ENCODE measurements at regions not wholly inside any gene's neighbourhood (a gene's known extent, or its start where the extent isn't known, plus 50 kb on each side); places are given as distances from the start of the nearest gene placed in this dataset.

DNA sequence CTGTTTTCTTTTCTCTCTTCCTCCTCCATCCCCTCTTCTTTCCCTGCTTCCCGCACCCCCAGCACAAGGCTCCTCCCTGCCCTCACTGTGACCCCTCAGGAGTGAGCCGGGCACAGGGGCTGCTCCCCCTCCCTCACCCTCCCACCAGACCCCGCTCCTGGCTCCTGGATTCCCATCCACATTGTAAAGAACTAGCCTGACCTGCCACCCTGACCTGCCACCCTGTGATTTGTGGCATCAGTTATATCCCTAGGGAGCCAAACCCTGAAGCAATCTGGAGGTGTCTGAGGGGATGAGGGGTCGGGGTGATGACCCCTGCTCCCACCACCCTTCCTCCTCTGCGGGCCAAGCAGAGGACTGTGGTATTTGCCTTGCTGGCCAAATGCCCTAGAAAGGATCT lies 98.0 kb upstream of the LHX1 start:
- no peak overlapping the region for H3K27ac ChIP-seq
- no peak for DNase-seq

DNA sequence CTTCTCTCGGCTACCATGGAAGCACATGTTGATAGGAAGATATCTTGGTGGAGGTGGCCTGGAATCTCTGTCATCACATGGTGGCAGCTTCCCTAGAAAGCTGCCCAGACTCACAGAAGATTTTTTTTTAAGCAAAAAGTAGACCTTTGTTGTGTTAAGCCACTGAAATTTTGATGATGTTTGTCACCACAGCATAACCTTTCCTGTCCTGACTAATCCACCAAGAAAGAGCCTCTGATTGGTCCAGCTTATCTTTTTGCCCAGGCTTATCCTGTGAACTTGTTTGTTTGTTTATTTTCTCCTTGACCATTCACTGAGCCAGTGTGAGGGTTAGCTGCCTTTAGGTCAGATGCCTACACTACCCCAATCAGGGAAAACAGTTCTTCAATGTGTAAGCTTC lies 96.5 kb upstream of the LHX1 start:
- DNase-seq, result no peak
- no peaks in the 10 kb centered on the region for H3K27me3 ChIP-seq
- no peaks in the 10 kb centered on the region for H3K36me3 ChIP-seq
- H3K27ac ChIP-seq, result no peak overlapping the region
- no peak overlapping the region for H3K4me3 ChIP-seq
- TF ChIP-seq POLR2A (IDR thresholded peaks at IDR 0.05), result no peak
- TF ChIP-seq, protein P1, sequence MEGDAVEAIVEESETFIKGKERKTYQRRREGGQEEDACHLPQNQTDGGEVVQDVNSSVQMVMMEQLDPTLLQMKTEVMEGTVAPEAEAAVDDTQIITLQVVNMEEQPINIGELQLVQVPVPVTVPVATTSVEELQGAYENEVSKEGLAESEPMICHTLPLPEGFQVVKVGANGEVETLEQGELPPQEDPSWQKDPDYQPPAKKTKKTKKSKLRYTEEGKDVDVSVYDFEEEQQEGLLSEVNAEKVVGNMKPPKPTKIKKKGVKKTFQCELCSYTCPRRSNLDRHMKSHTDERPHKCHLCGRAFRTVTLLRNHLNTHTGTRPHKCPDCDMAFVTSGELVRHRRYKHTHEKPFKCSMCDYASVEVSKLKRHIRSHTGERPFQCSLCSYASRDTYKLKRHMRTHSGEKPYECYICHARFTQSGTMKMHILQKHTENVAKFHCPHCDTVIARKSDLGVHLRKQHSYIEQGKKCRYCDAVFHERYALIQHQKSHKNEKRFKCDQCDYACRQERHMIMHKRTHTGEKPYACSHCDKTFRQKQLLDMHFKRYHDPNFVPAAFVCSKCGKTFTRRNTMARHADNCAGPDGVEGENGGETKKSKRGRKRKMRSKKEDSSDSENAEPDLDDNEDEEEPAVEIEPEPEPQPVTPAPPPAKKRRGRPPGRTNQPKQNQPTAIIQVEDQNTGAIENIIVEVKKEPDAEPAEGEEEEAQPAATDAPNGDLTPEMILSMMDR (IDR thresholded peaks at IDR 0.05), result no peak
- no peaks in the 10 kb centered on the region for H3K4me1 ChIP-seq
- H3K9me3 ChIP-seq, result no peaks in the 10 kb centered on the region

More for the DNA sequence above, 98.0 kb upstream of the LHX1 start:
- Histone ChIP-seq H3K4me1 (no peaks in the 10 kb centered on the region), H3K9me3 (no peaks in the 10 kb centered on the region), H3K4me3 (no peak overlapping the region), H3K36me3 (no peaks in the 10 kb centered on the region), H3K27me3 (no peaks in the 10 kb centered on the region)
- TF ChIP-seq POLR2A (IDR thresholded peaks at IDR 0.05), result no peak
- TF ChIP-seq, protein P1 (IDR thresholded peaks at IDR 0.05), result no peak

DNA sequence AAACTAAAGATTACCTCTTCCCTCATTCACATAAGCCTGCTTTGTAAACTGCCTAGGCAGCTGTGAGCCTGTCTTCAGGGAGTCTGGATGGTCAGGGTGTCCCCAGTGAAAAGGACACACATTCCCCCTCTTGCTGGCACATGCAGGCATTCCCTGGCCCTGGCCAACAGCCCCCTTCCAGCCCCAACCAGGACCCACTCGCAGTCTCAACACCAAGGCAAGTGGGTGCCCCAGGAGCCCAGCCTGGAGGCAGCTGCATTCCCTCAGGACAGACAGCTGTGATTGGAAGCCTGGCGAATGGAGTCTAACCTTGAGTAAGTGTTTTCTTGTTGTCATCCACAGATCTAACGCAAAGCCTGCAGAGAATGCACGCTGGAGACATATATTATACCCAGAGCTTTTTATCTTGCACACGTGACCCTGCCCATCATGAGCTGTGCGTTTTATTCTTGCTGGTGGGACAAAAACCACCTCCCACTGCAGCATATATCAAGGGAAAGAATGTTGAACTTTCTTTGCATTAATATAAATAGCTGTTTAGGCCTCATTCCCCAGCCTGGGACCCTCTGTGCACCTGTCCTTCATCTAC lies 95.0 kb upstream of the LHX1 start:
- Histone ChIP-seq H3K4me3 (no peak overlapping the region), H3K27ac (no peak overlapping the region), H3K27me3 (no peaks in the 10 kb centered on the region), H3K9me3 (no peaks in the 10 kb centered on the region), H3K4me1 (no peaks in the 10 kb centered on the region), H3K36me3 (no peaks in the 10 kb centered on the region)
- no peak for TF ChIP-seq POLR2A (IDR thresholded peaks at IDR 0.05)
- TF ChIP-seq, protein P1 (IDR thresholded peaks at IDR 0.05), result no peak
- no peak for DNase-seq

DNA sequence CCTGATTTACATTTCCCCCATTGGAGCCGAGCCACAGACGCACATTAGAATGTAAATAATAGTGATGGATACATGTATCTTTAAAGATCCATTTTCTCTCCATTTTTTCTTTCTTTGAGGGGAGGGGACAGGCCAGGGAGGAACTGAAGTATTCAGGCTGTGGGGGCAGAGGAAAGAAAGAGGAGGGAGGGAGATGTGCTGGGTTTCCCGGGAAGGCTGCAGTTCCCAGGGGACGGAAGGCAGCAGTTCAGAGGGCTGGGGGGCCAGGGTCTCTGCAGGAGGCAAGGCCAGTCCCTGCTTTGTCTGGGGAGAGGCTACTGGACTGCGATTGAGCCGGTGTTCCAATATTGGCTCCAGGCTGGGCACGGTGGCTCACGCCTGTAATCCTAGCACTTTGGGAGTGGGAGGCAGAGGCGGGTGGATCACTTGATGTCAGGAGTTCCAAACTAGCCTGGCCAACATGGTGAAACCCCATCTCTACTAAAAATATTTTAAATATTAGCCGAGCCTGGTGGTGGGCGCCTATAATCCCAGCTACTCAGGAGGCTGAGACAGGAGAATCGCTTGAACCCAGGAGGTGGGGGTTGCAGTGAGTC lies 94.2 kb upstream of the LHX1 start:
- TF ChIP-seq, protein P1 (IDR thresholded peaks at IDR 0.05), result no peak

DNA sequence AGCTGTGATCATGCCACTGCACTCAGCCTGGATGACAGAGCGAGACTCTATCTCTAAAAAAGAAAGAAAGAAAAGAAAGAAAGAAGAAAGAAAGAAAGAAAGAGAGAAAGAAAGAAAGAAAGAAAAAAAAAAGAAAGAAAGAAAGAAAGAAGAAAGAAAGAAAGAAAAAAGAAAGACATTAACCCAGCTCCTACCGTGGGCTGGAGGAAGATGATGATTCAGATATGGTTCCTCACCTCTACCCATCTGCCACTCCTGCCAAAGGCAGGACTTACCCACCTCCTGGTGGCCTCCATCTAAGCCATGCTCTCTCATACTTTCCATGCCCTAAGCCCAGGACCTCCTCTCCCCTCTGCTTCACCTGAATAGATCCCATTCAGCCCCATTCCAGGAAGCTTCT lies 93.3 kb upstream of the LHX1 start:
- Histone ChIP-seq H3K9me3 (no peaks in the 10 kb centered on the region), H3K27ac (no peak overlapping the region), H3K27me3 (no peaks in the 10 kb centered on the region), H3K36me3 (no peaks in the 10 kb centered on the region), H3K4me3 (no peak overlapping the region), H3K4me1 (no peaks in the 10 kb centered on the region)
- TF ChIP-seq, protein P1 (IDR thresholded peaks at IDR 0.05), result no peak
- TF ChIP-seq POLR2A (IDR thresholded peaks at IDR 0.05), result no peak
- no peak for DNase-seq

More for the DNA sequence above, 94.2 kb upstream of the LHX1 start:
- Histone ChIP-seq H3K27me3 (no peaks in the 10 kb centered on the region), H3K4me3 (no peak overlapping the region), H3K9me3 (no peaks in the 10 kb centered on the region), H3K27ac (no peak overlapping the region), H3K4me1 (no peaks in the 10 kb centered on the region), H3K36me3 (no peaks in the 10 kb centered on the region)
- DNase-seq, result no peak

All from Peyer's patch (tissue), 4 donors.